SKM-1 (cell line): ENCODE measurements at regions not wholly inside any gene's neighbourhood (a gene's known extent, or its start where the extent isn't known, plus 50 kb on each side); places are given as distances from the start of the nearest gene placed in this dataset.

Experiments
- DNase-seq: peaks from one replicate; lab custom pipeline; 2025; ENCODE audit not compliant: unreplicated experiment; lab: John Stamatoyannopoulos, UW

DNA sequence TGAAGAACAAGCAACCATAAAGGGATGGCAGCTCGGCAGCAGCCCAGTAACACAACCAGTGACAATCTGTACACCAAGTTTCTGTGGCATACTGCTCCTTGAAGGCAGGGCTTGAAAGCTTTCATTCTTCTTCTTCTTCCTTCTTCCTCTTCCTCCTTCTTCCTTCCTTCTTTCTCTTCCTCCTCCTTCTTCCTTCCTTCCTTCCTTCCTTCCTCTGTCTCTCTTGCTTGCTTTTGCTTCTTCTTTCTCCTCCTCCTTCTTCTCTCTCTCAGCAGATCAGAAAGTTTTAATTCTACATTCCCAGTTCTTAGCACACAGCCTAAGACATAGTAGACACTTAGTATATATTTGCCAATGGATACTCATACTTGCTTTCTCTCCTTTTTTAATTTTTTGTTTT is 95.9 kb downstream of the GLUL start:
- no peak for DNase-seq

DNA sequence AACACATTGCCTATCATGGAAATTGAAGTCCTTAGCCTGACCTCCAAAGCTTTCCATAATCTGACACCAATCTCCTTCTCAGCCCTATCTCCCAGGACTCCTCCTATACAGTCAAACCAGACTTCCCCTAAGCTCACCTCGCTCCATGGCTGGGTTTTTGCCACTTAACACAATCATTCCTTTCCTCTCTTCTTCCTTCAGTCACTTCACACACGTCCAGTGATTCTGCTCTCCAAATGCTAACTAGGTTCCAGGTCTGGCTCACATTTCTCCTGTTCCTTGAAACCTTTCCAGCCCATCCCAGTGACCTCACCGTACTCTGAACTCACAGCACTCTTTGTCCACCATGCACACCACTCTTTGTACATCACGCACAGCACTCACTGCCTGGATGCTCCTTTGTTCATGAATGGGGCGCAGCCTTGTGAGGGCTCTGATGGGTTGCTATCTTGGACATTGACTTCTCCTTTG is 98.4 kb downstream of the GLUL start:
- no peak for DNase-seq

DNA sequence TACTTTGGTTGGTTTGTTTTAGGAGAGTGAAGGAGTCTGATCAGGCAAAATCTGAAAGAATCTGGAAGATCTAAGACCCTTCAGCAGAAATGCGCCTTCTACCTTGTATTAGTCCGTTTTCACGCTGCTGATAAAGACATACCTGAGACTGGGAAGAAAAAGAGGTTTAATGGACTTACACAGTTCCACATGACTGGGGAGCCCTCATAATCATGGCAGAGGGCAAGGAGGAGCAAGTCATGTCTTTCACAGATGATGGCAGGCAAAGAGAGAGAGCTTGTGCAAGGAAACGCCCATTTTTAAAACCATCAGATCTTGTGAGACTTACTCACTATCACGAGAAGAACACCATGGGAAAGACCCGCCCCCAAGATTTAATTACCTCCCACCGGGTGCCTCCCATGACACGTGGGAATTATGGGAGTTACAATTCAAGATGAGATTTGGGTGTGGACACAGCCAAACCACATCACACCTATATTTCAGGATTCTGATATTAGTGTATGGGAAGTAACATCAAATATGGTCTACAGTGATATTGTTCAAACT is 99.3 kb downstream of the GLUL start:
- DNase-seq = no peak

DNA sequence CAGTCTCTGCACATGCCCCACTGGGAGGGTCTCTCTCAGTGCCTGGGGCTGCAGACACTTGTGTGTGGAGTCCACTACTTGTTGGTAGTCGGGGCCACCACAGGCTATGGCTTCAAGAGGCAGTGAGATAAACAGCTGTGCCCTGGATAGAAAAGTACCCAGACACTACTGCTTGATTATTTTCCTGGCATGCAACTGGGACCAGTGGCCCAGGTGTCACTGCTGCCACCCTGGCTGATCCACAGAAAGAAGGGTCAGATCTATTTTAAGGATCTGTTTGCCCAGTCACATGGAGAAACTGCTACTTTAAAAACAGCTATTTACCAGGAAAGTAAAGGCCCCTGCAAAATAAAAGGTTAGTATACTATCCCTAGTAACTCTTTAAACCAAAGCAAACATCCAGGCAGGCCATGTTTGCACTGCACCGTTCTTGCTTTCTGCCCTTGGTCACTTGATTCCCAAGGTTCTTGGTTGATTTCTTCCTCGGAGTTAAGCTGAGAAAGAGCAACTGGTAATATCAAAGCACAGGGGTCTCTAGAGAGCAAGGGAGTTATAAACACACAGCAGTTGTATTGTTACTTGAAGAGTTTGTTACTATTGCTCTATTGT is 99.9 kb downstream of the GLUL start:
- DNase-seq = no peak

DNA sequence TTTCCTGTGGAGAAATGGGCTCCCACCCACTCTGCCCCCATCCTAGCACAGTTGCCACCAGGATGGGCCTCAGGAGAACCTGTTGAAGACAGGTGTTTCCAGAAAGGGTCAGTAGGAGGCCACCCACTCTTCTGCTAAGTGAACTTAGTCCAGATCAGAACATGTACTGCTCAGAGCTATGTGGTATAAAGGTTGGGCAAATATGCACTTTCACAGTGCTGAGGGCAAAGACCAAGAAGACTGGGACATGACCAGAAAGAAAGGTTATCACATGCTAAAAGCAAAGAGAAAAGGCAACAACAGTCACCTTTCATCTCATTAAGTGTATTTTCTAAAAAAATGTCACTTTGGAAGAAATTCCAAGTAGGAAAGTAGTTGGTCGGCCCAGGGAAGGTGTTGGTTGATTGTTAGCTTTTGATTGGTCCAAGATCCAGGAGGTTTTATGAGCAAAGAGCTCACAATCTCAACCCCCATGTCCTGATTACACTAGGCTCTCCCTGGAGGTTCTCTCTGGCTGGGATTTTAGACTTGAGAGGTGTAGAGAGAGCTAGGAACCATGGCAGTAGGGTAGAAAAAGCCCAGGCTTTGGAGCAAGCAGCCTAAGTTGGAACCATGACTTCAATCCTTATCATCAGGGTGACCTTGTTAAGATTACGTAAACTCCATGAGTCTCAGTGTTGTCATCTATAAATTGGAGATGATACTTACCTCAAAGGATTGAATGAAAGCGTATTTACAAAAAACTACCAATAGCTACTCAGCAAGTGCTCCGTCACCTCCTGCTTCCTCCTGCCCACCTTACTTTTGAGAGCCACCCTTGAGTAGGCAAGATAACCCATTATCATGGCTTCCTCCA is 102.6 kb downstream of the GLUL start:
- DNase-seq = no peak

DNA sequence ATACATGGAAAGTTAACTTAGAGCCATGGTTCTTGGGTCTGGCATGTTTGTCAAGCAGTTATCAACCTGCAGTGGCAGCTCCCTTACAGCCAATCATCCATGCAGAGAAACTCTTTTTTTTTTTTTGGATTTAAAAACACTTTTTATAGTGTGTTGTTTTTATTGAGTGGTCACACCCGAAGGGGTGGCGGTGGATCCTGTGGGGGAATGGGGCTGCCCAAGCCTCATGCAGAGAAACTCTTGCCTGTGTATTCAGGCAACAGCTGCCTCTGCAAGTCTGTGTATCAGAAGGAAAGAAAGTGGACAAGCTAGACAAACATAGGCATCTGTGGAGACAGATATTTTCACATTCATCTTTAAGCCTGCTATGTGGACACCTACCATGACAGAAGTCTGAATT is 104.8 kb downstream of the GLUL start:
- DNase-seq = no peak

DNA sequence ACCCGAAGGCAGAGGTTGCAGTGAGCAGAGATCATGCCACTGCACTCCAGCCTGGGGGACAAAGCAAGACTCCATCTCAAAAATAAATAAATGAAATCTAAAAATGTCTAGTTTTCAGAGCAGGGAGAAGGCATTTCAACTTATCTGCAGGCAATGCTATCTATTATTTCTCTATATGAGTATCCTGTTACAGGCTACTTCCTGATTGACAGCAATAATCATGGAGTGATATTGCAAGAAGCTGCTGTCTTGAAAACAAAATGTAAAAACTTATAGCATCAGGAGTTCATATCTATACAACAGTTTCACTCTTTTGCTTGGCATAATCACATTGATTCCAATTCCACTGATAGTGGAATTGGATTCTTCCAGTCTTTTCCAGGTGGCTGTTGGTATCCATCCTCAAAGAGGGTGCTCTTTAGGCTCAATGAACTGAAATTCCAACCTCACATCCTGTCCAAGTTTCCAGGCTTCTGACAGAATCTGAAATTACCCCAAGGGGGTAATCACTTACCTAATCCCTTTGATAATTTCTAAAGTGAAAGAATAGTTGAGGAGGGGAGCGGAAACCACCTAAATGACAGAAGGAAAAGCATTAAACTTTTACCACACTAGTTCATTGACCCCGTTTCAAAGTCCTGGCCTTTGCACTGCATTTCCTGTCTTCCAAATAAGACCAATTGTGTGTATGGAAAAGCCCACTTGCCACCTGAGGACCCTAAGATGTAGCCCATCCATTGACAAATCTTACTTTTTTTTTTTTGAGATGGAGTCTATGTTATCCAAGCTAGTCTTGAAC is 107.6 kb downstream of the GLUL start:
- no peak for DNase-seq

DNA sequence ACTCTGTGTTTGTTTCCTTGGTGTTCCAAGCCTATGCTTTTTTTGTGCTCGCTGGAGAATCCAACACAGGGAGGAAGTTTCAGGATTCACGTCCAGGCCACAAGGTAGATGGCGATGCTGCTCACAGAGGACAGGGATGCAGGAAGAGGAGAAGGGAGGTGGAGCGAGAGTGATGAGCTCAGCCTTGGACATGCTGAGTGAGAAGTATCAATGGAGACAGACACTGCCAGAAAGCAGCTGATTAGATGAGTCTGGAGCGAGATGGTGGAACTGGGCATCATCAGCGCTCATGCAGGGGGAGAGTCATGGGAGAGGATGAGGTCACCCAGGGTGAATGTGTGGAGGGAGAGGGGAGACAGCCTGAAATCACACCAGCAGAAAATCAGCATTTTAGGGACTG is 110.0 kb downstream of the GLUL start:
- DNase-seq = no peak

DNA sequence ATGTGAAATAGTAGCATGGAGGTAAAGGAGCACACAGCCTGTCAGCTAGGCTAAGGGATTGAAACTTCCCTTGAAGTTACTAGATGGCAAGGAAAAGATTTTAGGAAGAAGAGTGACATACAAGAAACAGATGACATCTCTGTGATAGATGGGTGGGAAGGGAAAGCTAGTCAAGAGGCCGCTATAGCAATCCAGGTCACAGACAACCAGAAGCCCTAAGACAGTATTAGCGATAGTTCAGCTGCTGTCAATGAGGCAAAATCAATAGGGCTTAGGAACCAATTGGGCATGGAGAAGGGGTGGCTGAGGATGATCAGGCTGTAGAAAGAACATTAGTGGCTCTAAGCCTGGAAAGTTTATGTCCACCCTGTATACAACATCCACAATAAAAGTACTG is 111.1 kb downstream of the GLUL start:
- no peak for DNase-seq

DNA sequence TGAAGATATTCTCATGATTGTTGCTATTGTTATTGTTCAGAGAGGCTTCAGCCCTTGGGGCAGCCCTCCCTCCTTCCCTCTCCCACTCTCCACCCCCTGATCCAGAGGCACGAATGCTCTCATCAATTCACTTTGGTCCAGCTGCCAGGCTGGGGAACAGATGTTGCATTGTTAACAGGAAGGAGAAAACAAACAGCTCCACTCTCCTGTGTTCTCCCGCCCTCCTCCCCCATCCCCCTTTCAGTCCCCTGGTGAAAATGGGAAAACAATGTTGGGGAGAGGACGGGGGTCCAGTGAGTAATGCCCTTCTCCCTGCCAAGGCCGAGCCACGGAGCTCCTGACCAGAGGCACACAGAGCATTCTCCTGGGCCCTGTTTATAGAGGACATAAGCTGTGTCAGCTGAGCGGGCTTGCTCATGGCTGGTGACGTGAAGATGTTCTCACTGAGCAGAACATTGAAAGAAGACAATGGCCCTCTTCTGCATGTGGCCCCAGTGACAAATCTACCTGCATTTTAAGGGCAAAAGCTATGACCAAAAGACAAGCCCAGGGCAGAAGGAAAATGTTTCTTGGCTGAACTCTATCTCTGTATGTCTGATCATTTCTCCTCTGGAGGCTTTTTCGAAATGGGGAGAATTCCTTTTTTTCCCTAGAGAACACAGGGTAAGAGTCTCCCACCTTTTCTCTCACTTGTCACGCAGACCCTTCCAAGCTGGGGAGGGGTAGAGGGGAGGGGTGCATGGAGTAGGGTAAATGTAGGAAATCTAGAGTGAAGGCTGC is 111.7 kb downstream of the GLUL start:
- DNase-seq = no peak

DNA sequence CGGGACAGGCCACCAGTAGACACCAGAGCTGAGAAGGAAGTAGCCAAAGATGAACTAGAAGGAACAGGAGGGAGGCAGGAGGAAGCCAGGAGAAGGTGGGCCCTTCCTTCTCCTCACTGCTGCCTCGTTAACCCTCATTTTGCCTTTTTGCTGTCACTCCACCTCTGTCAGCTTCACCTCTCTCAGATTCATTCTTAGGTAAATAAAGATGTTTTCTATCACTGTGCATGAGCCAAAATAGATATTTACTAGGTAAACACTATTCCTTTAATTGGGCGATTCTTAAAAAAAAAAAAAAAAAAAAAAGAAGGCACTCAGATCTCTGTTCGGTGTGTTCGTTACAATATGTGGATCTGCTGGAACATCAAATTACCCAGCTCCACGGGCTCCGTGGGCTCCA is 112.3 kb downstream of the GLUL start:
- no peak for DNase-seq

DNA sequence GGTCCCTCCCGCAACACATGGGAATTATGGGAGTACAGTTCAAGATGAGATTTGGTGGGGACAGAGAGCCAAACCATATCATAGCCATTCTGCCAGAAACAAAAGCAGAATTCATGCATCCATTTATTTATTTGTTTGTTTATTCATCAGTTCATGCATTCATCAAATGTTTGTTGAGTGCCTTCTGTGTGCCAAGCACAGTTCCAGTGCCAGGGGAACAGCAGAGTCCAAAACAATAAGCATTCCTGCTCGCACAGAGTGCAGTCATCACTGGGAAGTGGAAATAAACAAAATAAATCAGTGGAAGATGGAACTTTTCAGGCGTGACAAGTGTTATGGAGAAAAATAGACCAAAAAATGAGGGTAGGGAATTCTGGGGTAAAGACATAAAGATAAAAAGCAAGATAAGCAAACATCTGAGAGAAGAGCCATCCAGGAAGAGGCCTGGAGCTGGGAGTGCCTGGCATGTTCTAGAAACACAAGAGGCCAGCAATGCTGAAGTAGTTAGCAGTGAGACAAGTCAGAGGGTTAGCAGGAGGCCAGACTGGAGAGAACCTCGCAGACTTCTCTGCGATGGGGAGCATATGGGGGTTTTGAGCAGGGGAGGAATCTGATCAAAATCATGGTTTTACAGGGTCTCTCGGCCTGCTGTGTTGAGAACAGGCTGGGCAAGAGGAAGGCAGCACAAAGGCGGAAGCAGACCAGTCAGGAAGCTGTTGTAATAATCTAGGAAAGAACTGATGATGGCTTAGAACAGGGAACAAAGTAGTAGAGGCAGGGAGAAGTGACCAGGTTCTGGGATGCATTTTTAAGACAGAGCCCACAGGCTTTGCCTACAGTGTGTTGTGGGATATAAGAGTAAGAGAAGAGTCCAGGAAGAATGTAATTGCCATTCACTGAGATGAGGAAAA is 113.2 kb downstream of the GLUL start:
- DNase-seq = no peak

DNA sequence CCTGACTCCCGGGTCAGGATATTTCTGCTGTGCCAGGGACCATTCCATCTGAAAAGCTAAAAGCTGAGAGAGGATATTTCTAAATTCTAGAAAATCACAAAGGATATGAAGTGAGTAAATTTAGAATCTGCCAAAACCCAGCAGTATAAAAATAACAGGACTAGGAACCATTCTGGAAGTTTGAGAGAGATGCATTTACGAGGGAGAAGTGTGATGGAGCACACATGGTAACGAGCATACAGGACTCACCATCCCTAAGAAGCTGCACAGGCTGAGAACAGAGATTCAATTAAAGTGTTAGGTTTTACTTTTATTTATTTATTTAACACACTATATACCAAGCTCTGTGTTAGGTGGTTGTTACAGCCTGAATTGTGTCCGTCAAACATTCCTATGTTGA is 116.3 kb downstream of the GLUL start:
- DNase-seq = no peak

DNA sequence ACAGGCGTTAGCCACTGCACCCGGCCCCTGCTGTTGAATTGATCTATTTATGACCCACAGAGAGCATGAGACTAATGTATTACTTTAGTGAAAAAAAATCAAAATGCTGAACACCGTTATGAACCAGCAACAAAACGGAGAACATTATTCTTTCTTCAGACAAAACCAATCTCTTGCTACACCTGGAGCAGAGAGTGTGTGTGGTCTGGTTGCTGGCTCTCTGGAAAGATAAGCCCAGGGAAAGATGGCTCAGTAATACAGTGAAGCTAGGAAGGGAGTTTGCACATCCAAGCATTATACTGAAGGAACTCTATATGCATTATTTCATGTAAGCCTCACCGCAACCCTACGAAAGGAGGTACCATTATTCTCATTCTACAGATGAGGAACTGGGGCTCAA is 117.0 kb downstream of the GLUL start:
- DNase-seq = no peak

DNA sequence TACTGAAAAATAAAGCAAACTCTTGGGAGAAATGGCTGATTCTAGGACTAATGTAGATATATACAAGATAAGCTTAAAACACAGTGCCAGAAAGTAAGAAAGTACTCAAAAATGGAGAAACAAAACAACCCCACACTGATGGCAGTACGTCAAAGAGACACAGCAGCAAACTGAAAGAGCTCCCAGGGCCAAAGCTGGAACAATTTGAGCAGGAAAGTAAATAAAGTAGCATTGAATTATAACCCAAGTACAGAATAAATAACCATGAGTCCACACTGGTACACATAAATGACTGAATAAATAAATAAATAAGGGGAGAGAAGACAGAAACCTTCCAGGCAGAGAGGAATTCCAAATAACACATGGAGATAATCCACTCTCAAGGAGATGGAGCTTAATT is 120.9 kb downstream of the GLUL start:
- DNase-seq = no peak

DNA sequence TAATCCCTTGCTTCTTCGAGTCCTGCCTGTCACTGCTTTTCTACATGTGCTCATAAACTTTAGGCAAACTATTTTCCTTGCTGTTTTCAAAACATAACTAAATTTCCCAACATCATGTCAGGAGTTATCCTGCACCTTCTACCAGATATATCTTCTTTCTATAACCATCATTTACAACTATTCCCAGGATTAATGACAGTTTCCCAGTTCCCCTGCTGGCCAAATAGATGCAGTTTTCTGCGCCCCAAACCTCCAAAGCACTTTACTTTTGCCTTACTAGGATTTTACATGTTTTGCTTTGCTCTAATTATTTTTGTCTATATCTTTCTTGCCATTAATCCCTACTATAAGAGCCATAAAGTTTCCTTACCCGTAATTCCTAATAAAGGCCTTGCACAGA is 122.5 kb downstream of the GLUL start:
- DNase-seq = no peak

DNA sequence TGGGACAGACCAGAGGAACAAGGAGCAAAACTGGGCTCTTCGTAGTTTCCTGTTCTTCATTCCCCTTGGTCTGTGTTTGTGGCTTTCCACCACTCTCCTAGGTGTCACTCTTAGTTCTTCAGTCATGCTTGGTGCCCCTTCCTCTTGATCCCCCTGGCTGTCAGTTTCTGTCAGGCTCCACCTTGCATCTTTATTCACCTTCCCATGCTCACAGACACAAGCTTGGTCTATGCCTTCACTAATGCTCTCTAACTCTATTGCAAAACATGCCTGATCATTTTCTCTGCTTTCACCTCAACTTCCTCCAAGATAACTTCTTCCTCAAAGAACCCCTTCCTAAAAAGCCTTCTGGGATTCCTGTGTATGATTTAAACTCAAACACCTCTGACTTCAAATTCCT is 122.9 kb downstream of the GLUL start:
- peak; percentile 81 for DNase-seq

DNA sequence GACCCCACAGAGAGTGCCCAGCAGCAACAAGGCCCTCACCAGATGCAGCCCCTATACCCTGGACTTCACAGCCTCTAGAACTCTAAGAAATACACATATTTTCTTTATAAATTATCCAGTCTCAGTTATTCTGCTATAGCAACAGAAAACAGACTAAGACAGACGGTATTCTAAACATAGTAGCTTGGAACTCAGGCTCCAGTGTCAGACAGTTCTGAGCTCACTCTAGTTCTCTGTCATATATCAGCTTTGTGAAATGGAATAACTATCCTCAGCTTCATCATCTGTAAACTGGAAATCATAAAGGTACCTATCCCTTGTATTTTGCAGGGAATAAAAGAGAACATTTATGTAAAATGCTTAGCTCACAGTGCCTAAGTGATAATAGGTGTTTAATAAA is 127.4 kb downstream of the GLUL start:
- no peak for DNase-seq

DNA sequence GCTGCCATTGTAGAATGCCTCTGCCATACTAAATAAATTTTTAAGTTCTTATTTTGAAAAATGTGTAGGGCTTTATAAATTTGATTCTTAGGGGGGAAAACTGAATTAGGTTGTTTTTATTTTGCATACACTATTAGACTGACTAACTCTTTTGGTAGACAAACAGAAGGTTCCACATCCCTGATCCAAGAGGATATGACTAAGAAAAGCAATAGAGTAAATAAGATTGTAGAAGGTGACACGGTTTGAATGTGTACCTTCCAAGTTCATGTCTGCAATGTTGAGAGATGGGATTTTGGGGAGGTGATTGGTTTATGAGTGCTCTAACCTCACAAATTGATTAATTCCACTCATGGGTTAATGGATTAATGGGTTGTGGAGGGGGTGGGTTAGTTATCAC is 127.9 kb downstream of the GLUL start:
- DNase-seq = no peak

DNA sequence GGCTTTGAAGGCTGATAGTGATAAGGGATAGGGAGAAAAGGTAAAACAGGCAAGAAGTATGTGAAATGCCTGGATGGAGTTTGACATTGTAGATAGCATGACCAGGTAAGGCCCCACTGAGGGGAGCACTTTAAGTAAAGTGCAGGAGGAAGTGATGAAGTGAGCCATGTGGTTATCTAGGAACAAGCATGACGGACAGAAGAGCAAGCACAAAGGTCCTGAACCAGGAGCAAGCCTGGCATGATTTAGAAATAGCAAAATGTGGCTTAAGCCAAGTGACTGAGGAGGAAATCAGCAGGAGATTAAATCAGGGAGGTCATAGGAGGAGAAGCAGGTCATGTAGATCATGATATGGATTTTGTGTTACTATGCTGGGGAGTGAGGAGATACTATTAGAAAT is 129.2 kb downstream of the GLUL start:
- DNase-seq = peak; percentile 27
